HG02623 (cell line): ENCODE measurements at regions not wholly inside any gene's neighbourhood (a gene's known extent, or its start where the extent isn't known, plus 50 kb on each side); places are given as distances from the start of the nearest gene placed in this dataset.
"Not testable (repeated sequence)": the region's sequence is repeated elsewhere in the genome, so short reads cannot be mapped to it uniquely, and the experiment has no call there.

Experiments used
- ATAC-seq: cut with Tn5 transposase; IDR thresholded peaks from one replicate; pipeline ENCODE4 v1.9.1; 2021; ENCODE audit warnings: moderate library complexity; ENCODE audit not compliant: unreplicated experiment

DNA sequence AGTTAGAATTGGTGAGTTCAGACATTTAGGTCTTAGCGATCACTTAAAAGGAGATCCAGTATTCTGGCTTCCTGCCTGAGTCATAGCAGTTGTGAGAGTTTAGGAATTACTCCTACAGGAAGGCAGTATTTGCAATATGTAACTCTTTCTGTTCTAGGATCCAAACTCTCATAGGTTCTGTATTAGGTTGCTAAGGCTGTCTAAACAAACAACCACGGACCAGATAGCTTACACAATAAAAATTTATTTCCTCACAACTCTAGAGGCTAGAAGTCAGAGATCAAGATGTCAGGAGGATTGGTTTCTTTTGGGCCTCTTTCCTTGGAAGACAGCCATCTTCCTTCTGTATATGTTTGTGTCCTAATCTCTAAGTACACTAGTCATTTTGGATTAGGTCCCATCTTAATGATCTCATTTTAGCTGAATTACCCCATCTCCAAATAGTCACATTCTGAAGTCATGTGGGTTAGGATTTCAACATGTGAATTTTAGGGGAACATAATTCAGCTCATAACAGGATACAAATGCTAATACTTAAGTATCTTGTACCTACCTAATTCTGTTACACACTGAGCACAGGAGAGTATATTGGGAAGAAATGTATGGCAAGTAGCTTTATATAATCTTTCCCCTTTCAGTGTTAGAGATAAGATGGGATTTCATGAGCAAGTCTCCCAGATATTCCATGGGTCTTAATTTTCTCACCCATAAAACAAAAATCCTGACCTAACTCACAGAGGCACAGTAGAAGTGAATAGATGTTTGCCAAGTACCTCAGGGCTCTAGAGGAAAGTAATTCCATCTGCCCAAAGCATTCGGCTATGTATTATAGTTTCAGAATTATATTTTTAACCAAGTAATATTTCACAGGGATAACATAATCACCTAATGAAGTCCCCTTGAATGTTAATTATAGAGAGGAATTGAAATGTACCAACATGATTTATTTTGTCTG lies 144.4 kb downstream of the PTBP2 start:
- no peak for ATAC-seq

DNA sequence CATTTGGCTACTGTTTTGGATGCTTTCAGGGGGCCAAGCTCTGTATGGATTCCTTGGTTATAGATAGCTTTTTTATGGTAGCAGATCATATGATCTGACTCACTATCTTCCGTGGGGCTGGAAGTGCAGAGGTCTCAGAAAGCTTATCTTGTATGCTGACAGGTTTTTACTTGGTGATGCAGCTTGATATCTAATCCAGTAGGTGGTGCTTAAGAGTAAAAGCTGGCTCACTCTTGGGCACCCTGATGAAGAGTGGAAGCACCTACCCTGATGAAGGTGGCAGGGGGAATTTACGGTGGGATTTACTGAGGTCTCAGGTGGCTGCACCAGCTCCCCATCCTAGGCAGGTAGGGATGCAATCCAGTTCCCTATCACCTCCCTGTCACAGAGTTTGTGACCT lies 151.2 kb downstream of the PTBP2 start:
- no peak for ATAC-seq

- ATAC-seq = no peak
These were observed 157.1 kb downstream of the PTBP2 start for GRCh38 chr1:96878640-96879039.

DNA sequence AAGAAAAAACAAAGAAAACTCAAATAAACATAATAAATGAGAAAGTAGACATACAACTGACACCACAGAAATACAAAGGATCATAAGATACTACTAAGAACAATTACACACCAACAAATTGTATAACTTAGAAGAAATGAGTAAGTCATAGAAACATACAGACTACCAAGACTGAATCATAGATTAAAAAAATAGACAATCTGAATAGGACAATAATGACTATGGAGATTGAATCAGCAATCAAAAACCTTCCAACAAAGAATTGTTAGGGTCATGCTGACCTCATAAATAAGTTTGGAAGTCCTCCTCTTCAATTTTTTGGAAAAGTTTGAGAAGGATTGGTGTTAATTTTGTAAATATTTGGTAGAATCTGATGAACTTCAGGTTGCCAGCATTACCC lies 159.0 kb downstream of the PTBP2 start:
- ATAC-seq = no peak

DNA sequence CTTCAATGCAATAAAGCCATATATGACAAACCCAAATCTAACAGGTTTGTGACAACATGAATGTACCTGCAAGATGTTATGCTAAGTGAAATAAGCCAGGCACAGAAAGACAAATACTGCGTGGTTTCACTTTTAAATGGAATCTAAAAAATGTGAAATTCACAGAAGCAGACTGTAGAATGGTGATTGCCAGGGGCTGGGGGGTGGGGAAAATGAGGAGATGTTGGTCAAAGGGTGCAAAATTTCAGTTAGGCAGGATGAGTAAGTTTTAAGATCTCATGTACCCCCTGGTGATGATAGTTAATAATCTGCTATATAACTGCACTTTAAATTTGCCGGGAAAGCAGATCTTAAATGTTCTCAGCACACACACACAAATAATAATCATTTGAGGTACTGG lies 160.5 kb downstream of the PTBP2 start:
- no peak for ATAC-seq

DNA sequence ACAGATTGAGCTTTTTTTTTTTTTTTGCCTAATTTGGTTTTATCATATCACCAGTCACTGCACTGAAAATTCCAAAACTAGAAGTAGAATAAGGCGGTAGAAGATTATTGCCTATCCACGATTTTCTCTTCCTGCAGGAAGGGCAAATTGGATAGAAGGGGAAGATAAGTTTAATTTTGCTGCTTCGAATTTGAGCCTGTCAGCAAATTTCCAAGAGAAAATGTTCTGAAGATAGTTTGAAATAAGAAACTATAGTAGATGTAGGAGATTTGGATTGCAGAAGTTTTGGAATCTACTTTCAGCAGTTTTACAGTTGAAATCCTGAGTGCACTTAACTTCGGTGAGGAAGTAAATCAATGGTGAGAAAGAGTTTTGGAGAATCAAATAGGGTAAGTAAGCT lies 164.9 kb downstream of the PTBP2 start:
- no peak for ATAC-seq

DNA sequence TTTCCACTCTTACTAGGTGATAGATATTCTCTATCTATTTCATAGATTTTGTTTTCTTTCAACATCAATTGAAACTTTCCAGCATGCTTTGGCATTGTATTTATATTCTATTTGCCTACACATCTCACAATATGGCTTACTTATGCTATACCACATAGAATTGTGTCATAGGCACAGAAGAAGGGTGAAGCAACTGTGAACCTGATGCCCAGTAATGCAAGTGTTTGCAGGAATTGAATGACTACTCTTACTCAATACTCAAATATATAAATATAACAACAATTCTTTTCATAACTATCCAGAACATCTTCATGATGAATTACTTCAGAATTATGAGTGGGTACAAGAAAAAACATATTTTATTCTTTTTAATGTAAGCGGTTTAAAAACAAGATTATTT lies 165.9 kb downstream of the PTBP2 start:
- ATAC-seq = no peak

- ATAC-seq = no peak
These were observed 180.3 kb downstream of the PTBP2 start for GRCh38 chr1:96901783-96902363.

GRCh38 chr1:96912248-96912647 lies 190.7 kb downstream of the PTBP2 start:
- no peak for ATAC-seq

- not testable (repeated sequence) for ATAC-seq
These were observed 194.1 kb downstream of the PTBP2 start for GRCh38 chr1:96915701-96916100.

DNA sequence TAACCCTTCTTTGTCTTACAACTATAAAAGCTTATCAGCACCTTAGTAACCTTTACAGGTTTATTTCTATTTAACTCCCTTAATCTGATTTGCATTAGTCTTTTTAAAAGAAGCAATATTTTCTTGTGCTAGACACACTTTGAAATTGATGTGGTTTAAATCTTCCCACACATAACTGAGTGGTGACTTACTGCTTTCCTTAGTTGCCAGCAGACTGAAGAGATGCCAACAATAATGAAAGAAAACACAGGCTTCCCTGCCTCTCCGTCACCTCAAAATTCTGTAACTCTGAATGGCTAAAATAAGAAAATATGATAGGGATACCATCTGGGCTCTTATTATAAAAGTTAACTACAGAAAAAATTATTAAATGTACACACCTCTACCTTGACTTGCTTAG lies 196.8 kb downstream of the PTBP2 start:
- ATAC-seq = no peak

GRCh38 chr1:96922181-96922580 lies 200.6 kb downstream of the PTBP2 start:
- no peak for ATAC-seq

GRCh38 chr1:96923753-96924152 lies 202.2 kb downstream of the PTBP2 start:
- no peak for ATAC-seq

DNA sequence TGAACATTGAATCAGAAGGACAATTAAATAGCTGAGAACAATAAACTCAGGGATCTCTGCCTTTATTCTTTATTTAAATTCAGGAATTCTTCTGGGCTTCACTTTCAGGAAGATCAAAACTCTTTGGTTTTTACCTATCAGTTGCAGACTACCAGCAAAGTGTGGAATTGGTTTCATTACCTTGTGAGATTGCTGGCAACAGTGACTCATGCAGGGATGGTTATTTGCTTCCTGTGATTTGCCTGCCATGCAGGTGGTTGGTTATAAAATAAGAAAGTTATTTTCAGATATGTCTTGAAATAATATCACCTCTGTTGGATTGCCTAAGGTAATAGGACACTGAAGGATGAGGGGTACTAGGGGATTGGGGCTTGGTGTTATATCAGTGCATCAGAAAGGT lies 204.6 kb downstream of the PTBP2 start:
- no peak for ATAC-seq

DNA sequence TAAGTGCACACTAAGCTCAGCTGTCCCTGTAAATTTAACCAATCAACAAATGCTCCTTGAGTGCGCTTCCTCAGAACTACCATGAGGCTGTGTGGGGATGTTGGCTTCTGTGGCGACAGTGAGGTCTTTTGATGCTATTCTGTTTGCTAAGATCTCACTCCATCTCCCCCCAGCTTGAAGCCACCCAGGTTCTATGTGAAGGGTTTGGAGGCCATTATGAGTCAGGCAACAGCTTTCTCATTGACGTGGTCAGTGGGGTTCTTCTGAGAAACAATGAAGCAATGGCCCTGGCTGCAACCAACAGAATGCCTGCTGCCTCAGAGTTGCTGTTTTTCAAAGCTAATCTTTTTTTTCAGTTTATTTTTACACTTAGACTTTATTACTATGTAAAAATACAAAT lies 205.5 kb downstream of the PTBP2 start:
- no peak for ATAC-seq

DNA sequence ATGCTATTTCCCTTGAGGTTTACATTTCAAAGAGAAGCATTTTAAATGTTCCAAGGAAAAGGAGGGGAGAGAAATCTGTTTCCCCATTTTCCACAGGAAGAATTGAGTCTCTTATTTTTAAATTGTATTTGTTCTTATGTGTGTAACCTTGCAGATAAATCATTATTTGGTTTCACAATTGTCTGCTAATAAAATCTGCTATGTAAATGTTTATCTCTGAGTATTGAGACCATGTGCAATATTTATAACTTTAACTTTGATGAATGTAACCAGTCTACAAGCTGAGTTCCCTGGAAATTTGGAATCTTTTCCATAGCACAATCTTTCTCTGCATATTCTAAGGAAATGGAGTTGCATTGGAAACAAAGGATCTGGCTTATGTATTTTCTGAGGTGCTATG lies 209.6 kb downstream of the PTBP2 start:
- no peak for ATAC-seq

- no peak for ATAC-seq
These were observed 212.7 kb downstream of the PTBP2 start for GRCh38 chr1:96934282-96934681.

DNA sequence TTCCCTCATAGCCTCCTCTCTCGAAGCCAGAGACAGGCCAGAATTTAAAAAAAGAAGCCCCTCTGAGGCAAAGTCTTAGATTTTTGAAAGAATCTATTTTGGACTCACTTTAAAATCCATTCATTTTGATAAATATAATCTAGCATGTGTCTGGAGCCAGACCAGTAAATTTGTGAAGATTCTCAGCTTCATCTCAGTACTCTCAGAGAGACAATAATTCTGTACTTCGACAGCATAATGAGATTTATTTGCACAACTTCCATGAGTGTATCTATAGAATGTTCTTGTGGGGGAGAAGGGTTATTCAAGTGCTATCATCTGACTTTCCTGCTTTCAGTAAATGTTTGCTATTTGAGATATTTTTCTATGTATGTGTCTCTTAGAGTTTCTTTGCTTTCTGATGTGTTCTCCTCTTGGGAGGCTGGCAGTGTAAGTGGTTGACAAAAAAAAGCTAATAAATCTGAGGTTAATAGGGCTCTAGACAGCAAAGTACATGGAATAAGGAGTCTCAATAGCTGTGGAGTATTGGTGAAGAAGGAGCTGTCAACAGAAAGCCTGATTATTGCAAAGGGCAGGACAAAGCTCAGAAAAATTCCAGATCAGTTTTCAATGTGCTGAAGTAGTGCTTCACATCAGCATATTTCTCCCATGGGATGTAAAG lies 223.0 kb downstream of the PTBP2 start:
- ATAC-seq = no peak

DNA sequence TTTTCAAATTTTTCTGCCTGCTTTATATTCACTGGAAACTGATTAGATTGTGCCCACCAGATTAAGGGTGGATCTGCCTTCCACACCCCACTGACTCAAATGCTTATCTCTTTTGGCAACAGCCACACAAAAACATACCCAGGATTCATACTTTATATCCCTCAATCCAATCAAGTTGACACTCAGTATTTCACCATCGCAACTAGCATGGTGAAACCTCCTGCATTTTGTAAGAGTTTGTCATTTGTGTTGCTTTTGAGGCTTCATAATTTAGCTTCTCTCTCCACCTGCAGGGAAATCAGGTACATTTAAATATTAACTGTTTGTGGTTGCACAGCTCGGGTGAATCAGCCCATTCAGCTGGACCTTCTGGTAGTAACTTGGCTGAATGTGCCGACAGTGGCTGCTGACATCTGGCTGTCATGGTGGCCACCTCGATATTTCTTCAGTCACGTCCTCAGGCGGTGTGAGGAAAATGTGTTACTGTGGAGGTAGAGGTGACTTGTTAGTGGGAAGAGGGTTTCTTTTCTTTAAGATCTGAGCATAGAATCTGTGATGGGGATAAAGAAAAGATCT lies 224.0 kb downstream of the PTBP2 start:
- no peak for ATAC-seq

GRCh38 chr1:96955307-96956012 lies 233.9 kb downstream of the PTBP2 start:
- ATAC-seq = no peak

GRCh38 chr1:96962216-96962615 lies 240.6 kb downstream of the PTBP2 start:
- ATAC-seq = no peak
